Uterus (tissue), 3 donors: ENCODE measurements at regions not wholly inside any gene's neighbourhood (a gene's known extent, or its start where the extent isn't known, plus 50 kb on each side); places are given as distances from the start of the nearest gene placed in this dataset.

Source experiments
- DNase-seq, 2 donors: peaks; one replicate each; pipeline ENCODE4 v3.0.0-alpha.2; 2019 to 2020
- H3K27ac ChIP-seq, 2 donors: fragments of 200-600 bp; sonication (generic); 1 replicate in 1 of 2; 2 replicates in 1 of 2; pipeline ENCODE4 v1.5.1; 2016 to 2018
- H3K27me3 ChIP-seq, 2 donors: fragments of 200-600 bp; sonication (generic); one replicate each; pipeline ENCODE4 v1.5.1; 2018 to 2019; ENCODE audit warnings: control low read depth in 1 of 2
- H3K36me3 ChIP-seq, 2 donors: fragments of 200-600 bp; sonication (generic); one replicate each; pipeline ENCODE4 v1.5.1; 2019; ENCODE audit warnings: control low read depth in 1 of 2
- H3K4me1 ChIP-seq, 2 donors: fragments of 200-600 bp; sonication (generic); one replicate each; pipeline ENCODE4 v1.5.1; 2018 to 2019; ENCODE audit warnings: control low read depth in 1 of 2
- H3K4me3 ChIP-seq, 2 donors: fragments of 200-600 bp; sonication (generic); 1 replicate in 1 of 2; 2 replicates in 1 of 2; pipeline ENCODE4 v1.5.1; 2018 to 2019; ENCODE audit warnings: mild to moderate bottlenecking in 1 of 2
- H3K9me3 ChIP-seq, 2 donors: fragments of 200-600 bp; sonication (generic); one replicate each; pipeline ENCODE4 v1.5.1; 2019; ENCODE audit warnings: control low read depth in 1 of 2
- POLR2A ChIP-seq, 2 donors: fragments of 450-650 bp; IDR thresholded peaks; one replicate each; pipeline ENCODE4 v1.6.1; 2016; ENCODE audit warnings: antibody characterized with exemption in 2 of 2, mild to moderate bottlenecking in 1 of 2, moderate library complexity in 1 of 2
- intact Hi-C: fragments of 100-400 bp; cut with DNase I; formaldehyde crosslinking; loops from one replicate; pipeline ENCODE4 v1.15.1; 2023; ENCODE audit warnings: low total_unique reads
- TF ChIP-seq, protein P1 (sequence below), 4 experiments: fragments of 200-600 bp in 2 of 4; fragments of 450-650 bp in 2 of 4; sonication (generic) in 2 of 4; IDR thresholded peaks; one replicate each; pipeline ENCODE4 v1.5.1; 2016 to 2019; ENCODE audit warnings: antibody characterized with exemption in 4 of 4, mild to moderate bottlenecking in 2 of 4, moderate library complexity in 1 of 4
- donor health status: DM: yes; HTN: yes; CAD: no.

DNA sequence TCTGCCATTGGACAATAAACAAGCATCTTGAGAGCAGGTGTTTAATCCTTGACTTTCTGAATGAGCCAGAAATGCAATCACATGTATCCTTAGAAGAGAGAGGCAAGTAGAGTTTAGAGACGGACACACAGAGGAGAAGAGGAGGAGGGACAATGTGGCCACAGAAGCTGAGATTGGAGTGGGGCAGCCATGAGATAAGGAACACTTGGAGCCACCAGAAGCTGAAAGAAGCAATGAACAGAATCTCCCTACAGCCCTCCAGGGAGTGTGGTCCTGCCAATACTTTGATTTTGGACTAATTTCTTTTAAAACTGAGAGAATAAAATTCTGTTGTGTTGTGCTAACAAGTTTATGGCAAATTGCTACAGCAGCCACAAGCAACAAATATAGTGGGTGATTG lies 141.0 kb downstream of the ATP6V1G3 start:
- Histone ChIP-seq H3K4me1 (no peaks in the 10 kb centered on the region), H3K27me3 (no peaks in the 10 kb centered on the region), H3K9me3 (no peaks in the 10 kb centered on the region), H3K27ac (no peak overlapping the region), H3K4me3 (no peak overlapping the region), H3K36me3 (no peaks in the 10 kb centered on the region)
- TF ChIP-seq, protein P1, sequence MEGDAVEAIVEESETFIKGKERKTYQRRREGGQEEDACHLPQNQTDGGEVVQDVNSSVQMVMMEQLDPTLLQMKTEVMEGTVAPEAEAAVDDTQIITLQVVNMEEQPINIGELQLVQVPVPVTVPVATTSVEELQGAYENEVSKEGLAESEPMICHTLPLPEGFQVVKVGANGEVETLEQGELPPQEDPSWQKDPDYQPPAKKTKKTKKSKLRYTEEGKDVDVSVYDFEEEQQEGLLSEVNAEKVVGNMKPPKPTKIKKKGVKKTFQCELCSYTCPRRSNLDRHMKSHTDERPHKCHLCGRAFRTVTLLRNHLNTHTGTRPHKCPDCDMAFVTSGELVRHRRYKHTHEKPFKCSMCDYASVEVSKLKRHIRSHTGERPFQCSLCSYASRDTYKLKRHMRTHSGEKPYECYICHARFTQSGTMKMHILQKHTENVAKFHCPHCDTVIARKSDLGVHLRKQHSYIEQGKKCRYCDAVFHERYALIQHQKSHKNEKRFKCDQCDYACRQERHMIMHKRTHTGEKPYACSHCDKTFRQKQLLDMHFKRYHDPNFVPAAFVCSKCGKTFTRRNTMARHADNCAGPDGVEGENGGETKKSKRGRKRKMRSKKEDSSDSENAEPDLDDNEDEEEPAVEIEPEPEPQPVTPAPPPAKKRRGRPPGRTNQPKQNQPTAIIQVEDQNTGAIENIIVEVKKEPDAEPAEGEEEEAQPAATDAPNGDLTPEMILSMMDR (IDR thresholded peaks at IDR 0.05): no peak
- no peak for TF ChIP-seq POLR2A (IDR thresholded peaks at IDR 0.05)
- intact Hi-C loops: no loop called here
- no peak for DNase-seq

DNA sequence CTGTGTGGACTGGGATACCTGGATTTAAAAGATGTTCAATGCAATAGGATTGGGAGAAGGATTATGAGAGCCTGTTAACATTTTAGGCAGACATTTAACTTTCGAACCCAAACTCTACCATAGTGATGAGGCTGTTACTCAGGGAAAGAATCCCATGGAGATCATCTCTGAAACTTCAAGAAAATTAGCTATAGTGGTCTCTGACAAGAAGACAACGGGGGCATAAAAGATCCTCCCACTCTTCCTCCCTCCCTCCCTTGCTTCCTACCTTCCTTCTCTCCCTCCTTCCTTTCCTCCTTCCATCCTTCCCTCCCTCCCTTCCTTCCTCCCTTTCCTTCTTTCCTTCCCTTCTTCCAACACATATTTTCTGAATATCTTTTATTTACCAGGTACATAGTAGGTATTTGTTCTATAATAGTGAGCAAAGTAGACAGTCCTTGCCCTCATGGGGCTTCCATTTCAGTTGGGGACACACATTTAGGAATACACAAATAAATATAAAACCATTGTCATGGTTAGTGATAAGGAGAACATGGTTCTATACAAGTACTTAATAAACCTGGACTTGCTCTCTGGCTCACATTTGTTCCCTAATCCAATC lies 143.2 kb downstream of the ATP6V1G3 start:
- H3K4me3 ChIP-seq: no peak overlapping the region
- no peaks in the 10 kb centered on the region for H3K9me3 ChIP-seq
- no peaks in the 10 kb centered on the region for H3K27me3 ChIP-seq
- intact Hi-C loops: no loop called here
- no peak overlapping the region for H3K27ac ChIP-seq
- no peaks in the 10 kb centered on the region for H3K36me3 ChIP-seq
- H3K4me1 ChIP-seq: no peaks in the 10 kb centered on the region
- TF ChIP-seq, protein P1 (IDR thresholded peaks at IDR 0.05): no peak
- TF ChIP-seq POLR2A (IDR thresholded peaks at IDR 0.05): no peak
- DNase-seq: no peak

DNA sequence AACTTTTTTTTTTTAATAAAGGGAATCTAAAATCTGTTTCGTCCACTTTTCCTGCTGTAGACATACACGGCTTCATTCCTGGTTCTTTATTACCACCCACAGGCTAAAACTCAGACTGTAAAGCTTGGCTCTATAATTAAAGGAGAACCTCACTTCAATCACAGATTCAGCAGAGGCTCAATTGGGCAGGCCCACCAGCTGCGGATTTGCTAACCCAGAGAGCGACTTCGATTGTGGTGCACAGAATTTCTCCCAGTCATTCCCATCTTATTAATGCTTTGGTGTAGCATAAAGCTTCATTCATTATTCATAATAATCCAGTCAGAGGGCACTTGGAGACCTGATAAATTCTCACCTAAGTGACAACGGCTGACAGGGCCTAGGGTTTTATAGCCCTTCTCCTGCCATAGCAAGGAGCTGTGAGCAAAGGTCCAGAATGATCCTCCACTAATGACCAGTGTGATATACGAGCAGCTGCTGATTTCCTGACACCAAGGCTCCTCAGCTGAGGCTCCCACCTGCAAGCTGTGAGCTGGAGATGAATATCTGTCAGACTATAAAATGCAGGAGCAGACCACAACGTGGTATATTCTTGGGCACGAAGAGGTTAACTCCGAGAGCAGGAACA lies 149.0 kb downstream of the ATP6V1G3 start:
- no peak for DNase-seq
- Histone ChIP-seq H3K4me3 (no peak overlapping the region), H3K4me1 (no peaks in the 10 kb centered on the region), H3K36me3 (no peaks in the 10 kb centered on the region), H3K9me3 (no peaks in the 10 kb centered on the region), H3K27ac (no peak overlapping the region), H3K27me3 (no peaks in the 10 kb centered on the region)
- intact Hi-C loops: no loop called here
- TF ChIP-seq, protein P1 (IDR thresholded peaks at IDR 0.05): no peak

DNA sequence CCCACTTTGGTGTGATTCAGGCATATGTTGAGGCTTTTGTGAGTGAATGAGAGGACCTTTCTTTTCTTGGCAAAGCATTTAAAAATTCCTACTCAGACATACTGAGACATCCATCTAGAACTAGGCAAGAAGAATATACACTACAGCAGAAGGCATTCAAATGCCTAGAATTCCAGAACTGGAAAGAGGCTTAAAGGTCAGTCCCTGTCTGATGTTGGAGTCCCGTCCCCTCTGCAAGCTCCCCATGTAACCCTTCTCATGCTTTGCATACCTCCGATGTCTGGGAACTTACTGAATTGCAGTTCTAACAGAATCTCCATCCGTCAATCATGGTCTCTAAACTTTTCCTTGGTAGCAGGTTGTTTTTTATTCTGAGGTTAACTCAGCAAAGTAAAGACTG lies 152.9 kb downstream of the ATP6V1G3 start:
- no peak overlapping the region for H3K27ac ChIP-seq
- no peaks in the 10 kb centered on the region for H3K36me3 ChIP-seq
- no peak for TF ChIP-seq POLR2A (IDR thresholded peaks at IDR 0.05)
- TF ChIP-seq, protein P1 (IDR thresholded peaks at IDR 0.05): no peak
- H3K4me3 ChIP-seq: no peak overlapping the region
- intact Hi-C loops: no loop called here
- no peak for DNase-seq
- H3K9me3 ChIP-seq: no peaks in the 10 kb centered on the region
- H3K4me1 ChIP-seq: no peaks in the 10 kb centered on the region
- no peaks in the 10 kb centered on the region for H3K27me3 ChIP-seq

DNA sequence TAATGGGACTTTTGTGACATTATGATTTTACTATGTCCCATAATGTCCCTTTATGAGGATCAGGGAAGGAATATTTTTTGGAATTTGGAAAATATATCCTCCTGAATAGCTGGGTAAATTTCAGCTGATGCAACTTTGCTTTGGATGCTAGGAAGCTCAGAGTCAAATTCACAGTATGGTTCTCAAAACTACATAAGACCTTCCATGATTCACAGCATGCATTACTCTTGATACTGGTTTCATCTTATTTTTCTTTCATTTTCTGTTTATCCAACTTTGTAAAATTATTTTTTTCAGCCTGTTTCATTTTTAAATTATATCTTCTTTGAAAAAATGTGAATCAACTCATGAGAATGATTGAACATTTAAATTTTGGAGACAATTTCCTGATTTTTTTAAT lies 160.2 kb downstream of the ATP6V1G3 start:
- intact Hi-C loops: no loop called here
- Histone ChIP-seq H3K9me3 (no peaks in the 10 kb centered on the region), H3K4me1 (no peaks in the 10 kb centered on the region), H3K36me3 (no peaks in the 10 kb centered on the region), H3K27me3 (no peaks in the 10 kb centered on the region), H3K4me3 (no peak overlapping the region), H3K27ac (no peak overlapping the region)
- TF ChIP-seq, protein P1 (IDR thresholded peaks at IDR 0.05): no peak
- no peak for TF ChIP-seq POLR2A (IDR thresholded peaks at IDR 0.05)
- no peak for DNase-seq
